ENCODE measurements at regions not wholly inside any gene's neighbourhood (a gene's known extent, or its start where the extent isn't known, plus 50 kb on each side); places are given as distances from the start of the nearest gene placed in this dataset.

GRCh38 chr3:56971261-56971660 is 89.2 kb upstream of the SPATA12 start:
- Histone ChIP-seq H3K36me3 (ENCODE audit: control insufficient read depth in 3 of 3, insufficient read depth in 2 of 3, low read depth in 1 of 3, low read length in 3 of 3) (no peaks in the 10 kb centered on the region), H3K27me3 (ENCODE audit: control insufficient read depth in 3 of 3, insufficient read depth in 3 of 3, low read length in 3 of 3) (no peaks in the 10 kb centered on the region), H3K4me1 (ENCODE audit: control insufficient read depth in 3 of 3, insufficient read depth in 2 of 3, low read depth in 1 of 3, low read length in 2 of 3) (no peaks in the 10 kb centered on the region), H3K27ac (ENCODE audit: low read depth in 1 of 3, low read length in 2 of 3) (no peak overlapping the region), H3K4me3 (ENCODE audit: low read depth in 1 of 3, low read length in 3 of 3) (no peak overlapping the region), H3K9me3 (ENCODE audit: control insufficient read depth in 2 of 2, insufficient read depth in 1 of 2, low read depth in 1 of 2, low read length in 1 of 2) (no peaks in the 10 kb centered on the region)
- FAIRE-seq (no peak), DNase-seq (no peak)
- 93 to 96% (median 95%) methylated on average over 12 of the region's 12 CpGs for WGBS, 3 donors

- DNase-seq: no peak
- 51 to 73% (median 69%) methylated on average over 7 of the region's 7 CpGs for WGBS, 3 donors
- Histone ChIP-seq H3K36me3 (ENCODE audit: control insufficient read depth in 3 of 3, insufficient read depth in 2 of 3, low read depth in 1 of 3, low read length in 3 of 3) (no peaks in the 10 kb centered on the region), H3K9me3 (ENCODE audit: control insufficient read depth in 2 of 2, insufficient read depth in 1 of 2, low read depth in 1 of 2, low read length in 1 of 2) (no peaks in the 10 kb centered on the region), H3K4me1 (ENCODE audit: control insufficient read depth in 3 of 3, insufficient read depth in 2 of 3, low read depth in 1 of 3, low read length in 2 of 3) (no peaks in the 10 kb centered on the region), H3K27ac (ENCODE audit: low read depth in 1 of 3, low read length in 2 of 3) (no peak overlapping the region), H3K4me3 (ENCODE audit: low read depth in 1 of 3, low read length in 3 of 3) (no peak overlapping the region), H3K27me3 (ENCODE audit: control insufficient read depth in 3 of 3, insufficient read depth in 3 of 3, low read length in 3 of 3) (no peaks in the 10 kb centered on the region)
- FAIRE-seq: no peak
Observed at GRCh38 chr3:56970461-56970879, 90.0 kb upstream of the SPATA12 start.

GRCh38 chr3:56969851-56970250 is 90.6 kb upstream of the SPATA12 start:
- Histone ChIP-seq H3K9me3 (ENCODE audit: control insufficient read depth in 2 of 2, insufficient read depth in 1 of 2, low read depth in 1 of 2, low read length in 1 of 2) (peaks cover 0 to 2% of the 10 kb centered on the region in 2 donors), H3K4me1 (ENCODE audit: control insufficient read depth in 3 of 3, insufficient read depth in 2 of 3, low read depth in 1 of 3, low read length in 2 of 3) (no peaks in the 10 kb centered on the region), H3K27me3 (ENCODE audit: control insufficient read depth in 3 of 3, insufficient read depth in 3 of 3, low read length in 3 of 3) (no peaks in the 10 kb centered on the region), H3K36me3 (ENCODE audit: control insufficient read depth in 3 of 3, insufficient read depth in 2 of 3, low read depth in 1 of 3, low read length in 3 of 3) (no peaks in the 10 kb centered on the region), H3K4me3 (ENCODE audit: low read depth in 1 of 3, low read length in 3 of 3) (no peak overlapping the region), H3K27ac (ENCODE audit: low read depth in 1 of 3, low read length in 2 of 3) (no peak overlapping the region)
- FAIRE-seq: no peak
- WGBS, 3 donors: 79 to 85% (median 81%) methylated on average over 1 of the region's 1 CpG
- no peak for DNase-seq

GRCh38 chr3:56966509-56966908 is 94.0 kb upstream of the SPATA12 start:
- no peak for FAIRE-seq
- Histone ChIP-seq H3K4me1 (ENCODE audit: control insufficient read depth in 3 of 3, insufficient read depth in 2 of 3, low read depth in 1 of 3, low read length in 2 of 3) (no peaks in the 10 kb centered on the region), H3K27ac (ENCODE audit: low read depth in 1 of 3, low read length in 2 of 3) (no peak overlapping the region)

GRCh38 chr3:56966104-56966503 is 94.4 kb upstream of the SPATA12 start:
- peaks cover 0 to 3% of the 10 kb centered on the region in 2 donors for H3K9me3 ChIP-seq (ENCODE audit: control insufficient read depth in 2 of 2, insufficient read depth in 1 of 2, low read depth in 1 of 2, low read length in 1 of 2)
- no peaks in the 10 kb centered on the region for H3K36me3 ChIP-seq (ENCODE audit: control insufficient read depth in 3 of 3, insufficient read depth in 2 of 3, low read depth in 1 of 3, low read length in 3 of 3)
- no peaks in the 10 kb centered on the region for H3K4me1 ChIP-seq (ENCODE audit: control insufficient read depth in 3 of 3, insufficient read depth in 2 of 3, low read depth in 1 of 3, low read length in 2 of 3)
- H3K4me3 ChIP-seq (ENCODE audit: low read depth in 1 of 3, low read length in 3 of 3): no peak overlapping the region
- no peak for FAIRE-seq
- no peaks in the 10 kb centered on the region for H3K27me3 ChIP-seq (ENCODE audit: control insufficient read depth in 3 of 3, insufficient read depth in 3 of 3, low read length in 3 of 3)
- no peak overlapping the region for H3K27ac ChIP-seq (ENCODE audit: low read depth in 1 of 3, low read length in 2 of 3)
- 88 to 98% (median 95%) methylated on average over 1 of the region's 1 CpG for WGBS, 3 donors
- DNase-seq: no peak

More at GRCh38 chr3:56966509-56966908, 94.0 kb upstream of the SPATA12 start:
- H3K9me3 ChIP-seq (ENCODE audit: control insufficient read depth in 2 of 2, insufficient read depth in 1 of 2, low read depth in 1 of 2, low read length in 1 of 2): peaks cover 0 to 3% of the 10 kb centered on the region in 2 donors
- no peak overlapping the region for H3K4me3 ChIP-seq (ENCODE audit: low read depth in 1 of 3, low read length in 3 of 3)
- H3K27me3 ChIP-seq (ENCODE audit: control insufficient read depth in 3 of 3, insufficient read depth in 3 of 3, low read length in 3 of 3): no peaks in the 10 kb centered on the region
- no peak for DNase-seq
- H3K36me3 ChIP-seq (ENCODE audit: control insufficient read depth in 3 of 3, insufficient read depth in 2 of 3, low read depth in 1 of 3, low read length in 3 of 3): no peaks in the 10 kb centered on the region

- Histone ChIP-seq H3K27ac (ENCODE audit: low read depth in 1 of 3, low read length in 2 of 3) (no peak overlapping the region), H3K4me3 (ENCODE audit: low read depth in 1 of 3, low read length in 3 of 3) (no peak overlapping the region), H3K4me1 (ENCODE audit: control insufficient read depth in 3 of 3, insufficient read depth in 2 of 3, low read depth in 1 of 3, low read length in 2 of 3) (no peaks in the 10 kb centered on the region), H3K27me3 (ENCODE audit: control insufficient read depth in 3 of 3, insufficient read depth in 3 of 3, low read length in 3 of 3) (no peaks in the 10 kb centered on the region), H3K9me3 (ENCODE audit: control insufficient read depth in 2 of 2, insufficient read depth in 1 of 2, low read depth in 1 of 2, low read length in 1 of 2) (peaks cover 0 to 3% of the 10 kb centered on the region in 2 donors), H3K36me3 (ENCODE audit: control insufficient read depth in 3 of 3, insufficient read depth in 2 of 3, low read depth in 1 of 3, low read length in 3 of 3) (no peaks in the 10 kb centered on the region)
- 88 to 96% (median 93%) methylated on average over 2 of the region's 2 CpGs for WGBS, 3 donors
- no peak for FAIRE-seq
- DNase-seq: no peak
Observed at GRCh38 chr3:56962922-56963321, 97.5 kb upstream of the SPATA12 start.

GRCh38 chr3:56962206-56962605 is 98.3 kb upstream of the SPATA12 start:
- H3K4me3 ChIP-seq (ENCODE audit: low read depth in 1 of 3, low read length in 3 of 3): no peak overlapping the region
- no peaks in the 10 kb centered on the region for H3K27me3 ChIP-seq (ENCODE audit: control insufficient read depth in 3 of 3, insufficient read depth in 3 of 3, low read length in 3 of 3)
- H3K4me1 ChIP-seq (ENCODE audit: control insufficient read depth in 3 of 3, insufficient read depth in 2 of 3, low read depth in 1 of 3, low read length in 2 of 3): no peaks in the 10 kb centered on the region
- no peak overlapping the region for H3K27ac ChIP-seq (ENCODE audit: low read depth in 1 of 3, low read length in 2 of 3)
- DNase-seq (no peak), FAIRE-seq (no peak)
- peaks cover 0 to 3% of the 10 kb centered on the region in 2 donors for H3K9me3 ChIP-seq (ENCODE audit: control insufficient read depth in 2 of 2, insufficient read depth in 1 of 2, low read depth in 1 of 2, low read length in 1 of 2)
- no peaks in the 10 kb centered on the region for H3K36me3 ChIP-seq (ENCODE audit: control insufficient read depth in 3 of 3, insufficient read depth in 2 of 3, low read depth in 1 of 3, low read length in 3 of 3)
- WGBS, 3 donors: 76 to 83% (median 82%) methylated on average over 3 of the region's 3 CpGs

GRCh38 chr3:56960234-56960917 is 100.1 kb upstream of the SPATA12 start:
- Histone ChIP-seq H3K4me1 (ENCODE audit: control insufficient read depth in 3 of 3, insufficient read depth in 2 of 3, low read depth in 1 of 3, low read length in 2 of 3) (no peaks in the 10 kb centered on the region), H3K9me3 (ENCODE audit: control insufficient read depth in 2 of 2, insufficient read depth in 1 of 2, low read depth in 1 of 2, low read length in 1 of 2) (peaks cover 0 to 3% of the 10 kb centered on the region in 2 donors), H3K27ac (ENCODE audit: low read depth in 1 of 3, low read length in 2 of 3) (no peak overlapping the region), H3K27me3 (ENCODE audit: control insufficient read depth in 3 of 3, insufficient read depth in 3 of 3, low read length in 3 of 3) (no peaks in the 10 kb centered on the region), H3K36me3 (ENCODE audit: control insufficient read depth in 3 of 3, insufficient read depth in 2 of 3, low read depth in 1 of 3, low read length in 3 of 3) (no peaks in the 10 kb centered on the region), H3K4me3 (ENCODE audit: low read depth in 1 of 3, low read length in 3 of 3) (no peak overlapping the region)
- FAIRE-seq (no peak), DNase-seq (no peak)
- 75 to 88% (median 81%) methylated on average over 6 of the region's 6 CpGs for WGBS, 3 donors

- 90 to 98% (median 91%) methylated on average over 2 of the region's 2 CpGs for WGBS, 3 donors
- Histone ChIP-seq H3K4me3 (ENCODE audit: low read depth in 1 of 3, low read length in 3 of 3) (no peak overlapping the region), H3K27ac (ENCODE audit: low read depth in 1 of 3, low read length in 2 of 3) (no peak overlapping the region), H3K9me3 (ENCODE audit: control insufficient read depth in 2 of 2, insufficient read depth in 1 of 2, low read depth in 1 of 2, low read length in 1 of 2) (no peaks in the 10 kb centered on the region), H3K36me3 (ENCODE audit: control insufficient read depth in 3 of 3, insufficient read depth in 2 of 3, low read depth in 1 of 3, low read length in 3 of 3) (no peaks in the 10 kb centered on the region), H3K4me1 (ENCODE audit: control insufficient read depth in 3 of 3, insufficient read depth in 2 of 3, low read depth in 1 of 3, low read length in 2 of 3) (no peaks in the 10 kb centered on the region), H3K27me3 (ENCODE audit: control insufficient read depth in 3 of 3, insufficient read depth in 3 of 3, low read length in 3 of 3) (peaks cover 0 to 3% (median 0%) of the 10 kb centered on the region in 3 donors)
- FAIRE-seq: no peak
- no peak for DNase-seq
Observed at GRCh38 chr3:56958879-56959278, 101.6 kb upstream of the SPATA12 start.

Measured in small intestine (tissue), 7 donors.